NCI-H1417 (cell line): ENCODE measurements at regions not wholly inside any gene's neighbourhood (a gene's known extent, or its start where the extent isn't known, plus 50 kb on each side); places are given as distances from the start of the nearest gene placed in this dataset.

ENCODE experiments used
- DNase-seq, 3 experiments: peaks; one replicate each; lab custom pipeline; 2025; lab: John Stamatoyannopoulos, UW

GRCh38 chr14:101004176-101004575 is 100.7 kb upstream of the RTL1 start:
- DNase-seq = no peak

- DNase-seq = no peak
These were observed 101.4 kb upstream of the RTL1 start for GRCh38 chr14:101004954-101005353.

- DNase-seq = no peak
These were observed 101.9 kb upstream of the RTL1 start for GRCh38 chr14:101005447-101005846.

GRCh38 chr14:101006008-101006407 is 102.5 kb upstream of the RTL1 start:
- no peak for DNase-seq

GRCh38 chr14:101007004-101007614 is 103.6 kb upstream of the RTL1 start:
- DNase-seq = no peak

GRCh38 chr14:101007765-101008164 is 104.2 kb upstream of the RTL1 start:
- DNase-seq = no peak

GRCh38 chr14:101008196-101008595 is 104.7 kb upstream of the RTL1 start:
- DNase-seq = no peak

GRCh38 chr14:101008631-101009336 is 105.3 kb upstream of the RTL1 start:
- DNase-seq = no peak

- DNase-seq = no peak
These were observed 106.0 kb upstream of the RTL1 start for GRCh38 chr14:101009531-101009930.

GRCh38 chr14:101010293-101010692 is 106.8 kb upstream of the RTL1 start:
- DNase-seq = peak in 2 of 3 experiments; percentile 21 to 57

GRCh38 chr14:101010835-101011234 is 107.3 kb upstream of the RTL1 start:
- DNase-seq = peak in 1 of 3 experiments; percentile 71

GRCh38 chr14:101017209-101017608 is 113.7 kb upstream of the RTL1 start:
- no peak for DNase-seq

- DNase-seq = no peak
These were observed 114.5 kb upstream of the RTL1 start for GRCh38 chr14:101017806-101018560.

GRCh38 chr14:101018561-101019290 is 115.2 kb upstream of the RTL1 start:
- no peak for DNase-seq

GRCh38 chr14:101019541-101019940 is 116.0 kb upstream of the RTL1 start:
- DNase-seq = no peak

GRCh38 chr14:101019990-101020710 is 116.6 kb upstream of the RTL1 start:
- DNase-seq = no peak

GRCh38 chr14:101020834-101021370 is 117.4 kb upstream of the RTL1 start:
- no peak for DNase-seq

GRCh38 chr14:101022121-101022520 is 118.6 kb upstream of the RTL1 start:
- DNase-seq = no peak

- no peak for DNase-seq
These were observed 119.5 kb upstream of the RTL1 start for GRCh38 chr14:101022916-101023435.

GRCh38 chr14:101024686-101025085 is 121.2 kb upstream of the RTL1 start:
- no peak for DNase-seq

- DNase-seq = no peak
These were observed 121.6 kb upstream of the RTL1 start for GRCh38 chr14:101025131-101025530.
